Esophagus (tissue), 2 donors: ENCODE measurements at regions not wholly inside any gene's neighbourhood (a gene's known extent, or its start where the extent isn't known, plus 50 kb on each side); places are given as distances from the start of the nearest gene placed in this dataset.

Source experiments
- H3K27ac ChIP-seq, 2 donors: one replicate each; pipeline ENCODE4 v1.5.1; 2013; ENCODE audit warnings: low read depth in 2 of 2, mild to moderate bottlenecking in 2 of 2, inconsistent platforms in 1 of 2, low read length in 1 of 2, moderate library complexity in 1 of 2
- H3K27me3 ChIP-seq, 2 donors: one replicate each; pipeline ENCODE4 v1.6.1; 2013; ENCODE audit warnings: low read length in 2 of 2, control low read depth in 1 of 2, mild to moderate bottlenecking in 1 of 2; ENCODE audit not compliant: insufficient read depth in 2 of 2, control insufficient read depth in 1 of 2
- H3K36me3 ChIP-seq, 2 donors: one replicate each; pipeline ENCODE4 v1.6.1; 2013; ENCODE audit warnings: low read length in 1 of 2; ENCODE audit not compliant: control insufficient read depth in 2 of 2, insufficient read depth in 2 of 2
- H3K4me1 ChIP-seq, 2 donors: one replicate each; pipeline ENCODE4 v1.6.1; 2013; ENCODE audit warnings: low read length in 1 of 2; ENCODE audit not compliant: control insufficient read depth in 2 of 2, insufficient read depth in 2 of 2
- H3K4me3 ChIP-seq, 2 donors: one replicate each; pipeline ENCODE4 v1.5.1; 2013; ENCODE audit warnings: low read length in 2 of 2, mild to moderate bottlenecking in 2 of 2, low read depth in 1 of 2, moderate library complexity in 1 of 2
- H3K9me3 ChIP-seq, 2 donors: one replicate each; pipeline ENCODE4 v1.6.1; 2013; ENCODE audit warnings: mild to moderate bottlenecking in 2 of 2, low read depth in 1 of 2, low read length in 1 of 2, moderate library complexity in 1 of 2; ENCODE audit not compliant: control insufficient read depth in 2 of 2, insufficient read depth in 1 of 2
- WGBS, 2 donors: extraction: QIAGEN DNeasy Blood & Tissue Kit; methylation state at CpG; one replicate each; pipeline ENCODE4 v1.1.7; 2013; 5-methylcytosine and 5-hydroxymethylcytosine counted together
- donor health status: healthy with polysubstance abuse.
- donor health status: Bipolar disorder and iron deficiency.

GRCh38 chr17:52237151-52237550 lies 78.6 kb upstream of the CA10 start:
- Histone ChIP-seq H3K27me3 (no peaks in the 10 kb centered on the region), H3K9me3 (no peaks in the 10 kb centered on the region), H3K4me1 (no peaks in the 10 kb centered on the region), H3K4me3 (no peak overlapping the region), H3K27ac (no peak overlapping the region), H3K36me3 (no peaks in the 10 kb centered on the region)
- WGBS, 2 donors = 62 to 74% methylated on average over 6 of the region's 6 CpGs

DNA sequence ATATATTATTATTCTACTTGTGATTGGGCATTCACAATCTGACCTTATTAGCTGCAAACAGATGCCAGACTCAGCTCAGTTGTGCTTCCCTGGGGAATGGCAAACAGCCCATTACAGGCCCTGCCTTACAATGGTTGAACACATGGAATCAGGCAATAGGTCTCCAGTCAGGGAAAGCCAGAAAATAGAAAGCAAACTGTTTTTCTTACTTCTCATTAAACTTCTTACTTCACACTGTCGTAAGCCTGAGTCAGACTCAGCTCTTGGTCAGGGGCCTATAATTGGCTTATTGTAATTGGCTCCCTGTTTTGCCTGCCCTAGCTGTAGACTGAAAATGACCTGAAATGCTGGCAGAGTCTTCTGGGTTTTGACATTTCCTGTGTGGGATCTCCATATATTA lies 77.0 kb upstream of the CA10 start:
- Histone ChIP-seq H3K9me3 (no peaks in the 10 kb centered on the region), H3K4me1 (no peaks in the 10 kb centered on the region), H3K27ac (no peak overlapping the region), H3K36me3 (no peaks in the 10 kb centered on the region), H3K27me3 (no peaks in the 10 kb centered on the region), H3K4me3 (no peak overlapping the region)
- 89 to 96% methylated on average over 1 of the region's 1 CpG for WGBS, 2 donors

GRCh38 chr17:52233632-52234031 lies 75.1 kb upstream of the CA10 start:
- 72 to 90% methylated on average over 1 of the region's 1 CpG for WGBS, 2 donors
- no peak overlapping the region for H3K27ac ChIP-seq
- no peaks in the 10 kb centered on the region for H3K27me3 ChIP-seq
- H3K4me1 ChIP-seq = no peaks in the 10 kb centered on the region
- H3K9me3 ChIP-seq = no peaks in the 10 kb centered on the region
- H3K4me3 ChIP-seq = no peak overlapping the region
- no peaks in the 10 kb centered on the region for H3K36me3 ChIP-seq

DNA sequence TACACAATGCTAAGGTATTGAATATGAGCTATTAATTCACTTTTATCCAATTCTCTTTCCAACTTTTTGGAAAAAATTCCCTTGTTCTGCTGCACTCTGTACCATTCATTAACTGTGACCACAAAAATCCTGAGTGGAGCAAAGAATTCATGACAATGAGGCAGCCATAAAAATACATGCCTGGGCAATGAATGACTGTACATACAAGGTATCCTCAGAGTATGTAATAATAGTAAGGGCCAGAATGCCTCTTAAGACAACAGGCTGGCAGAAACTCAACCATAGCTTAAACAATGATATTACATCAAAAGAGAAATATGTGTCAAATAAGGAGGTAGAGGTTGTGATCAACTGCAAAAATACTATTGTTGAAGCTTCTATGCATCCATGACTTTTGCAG lies 74.7 kb upstream of the CA10 start:
- Histone ChIP-seq H3K27me3 (no peaks in the 10 kb centered on the region), H3K4me1 (no peaks in the 10 kb centered on the region), H3K4me3 (no peak overlapping the region), H3K36me3 (no peaks in the 10 kb centered on the region), H3K27ac (no peak overlapping the region), H3K9me3 (no peaks in the 10 kb centered on the region)

DNA sequence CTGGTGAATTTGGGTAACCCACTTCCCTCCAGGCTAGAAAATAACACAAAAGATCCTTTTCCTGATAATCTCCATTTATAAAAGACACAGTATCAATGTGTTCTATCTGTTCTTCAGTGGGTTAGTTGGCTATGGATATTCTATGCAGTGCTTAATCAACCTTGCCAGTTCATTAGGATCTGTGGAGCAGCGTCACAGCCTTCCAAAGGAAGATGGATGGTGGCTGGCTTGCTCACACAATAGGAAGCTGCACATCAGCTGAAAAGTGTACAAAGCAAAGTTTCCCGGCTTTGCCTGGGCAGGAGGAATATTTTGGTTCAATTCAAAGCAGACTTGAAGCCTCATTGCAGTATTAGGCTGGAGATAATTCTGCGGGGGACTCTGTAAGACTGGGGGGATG lies 70.3 kb upstream of the CA10 start:
- no peaks in the 10 kb centered on the region for H3K27me3 ChIP-seq
- H3K4me1 ChIP-seq = no peaks in the 10 kb centered on the region
- 52 to 69% methylated on average over 3 of the region's 3 CpGs for WGBS, 2 donors
- no peak overlapping the region for H3K4me3 ChIP-seq
- H3K9me3 ChIP-seq = no peaks in the 10 kb centered on the region
- H3K27ac ChIP-seq = no peak overlapping the region
- H3K36me3 ChIP-seq = no peaks in the 10 kb centered on the region

- no peaks in the 10 kb centered on the region for H3K4me1 ChIP-seq
- 46 to 52% methylated on average over 2 of the region's 2 CpGs for WGBS, 2 donors
- H3K4me3 ChIP-seq = no peak overlapping the region
- H3K27ac ChIP-seq = no peak overlapping the region
- H3K27me3 ChIP-seq = no peaks in the 10 kb centered on the region
- no peaks in the 10 kb centered on the region for H3K36me3 ChIP-seq
- H3K9me3 ChIP-seq = no peaks in the 10 kb centered on the region
Measured at GRCh38 chr17:52227926-52228325, 69.4 kb upstream of the CA10 start.

- Histone ChIP-seq H3K9me3 (no peaks in the 10 kb centered on the region), H3K27me3 (no peaks in the 10 kb centered on the region), H3K4me3 (no peak overlapping the region), H3K4me1 (no peaks in the 10 kb centered on the region), H3K27ac (no peak overlapping the region), H3K36me3 (no peaks in the 10 kb centered on the region)
- WGBS, 2 donors = 44 to 69% methylated on average over 3 of the region's 3 CpGs
Measured at GRCh38 chr17:52213451-52213850, 54.9 kb upstream of the CA10 start.

DNA sequence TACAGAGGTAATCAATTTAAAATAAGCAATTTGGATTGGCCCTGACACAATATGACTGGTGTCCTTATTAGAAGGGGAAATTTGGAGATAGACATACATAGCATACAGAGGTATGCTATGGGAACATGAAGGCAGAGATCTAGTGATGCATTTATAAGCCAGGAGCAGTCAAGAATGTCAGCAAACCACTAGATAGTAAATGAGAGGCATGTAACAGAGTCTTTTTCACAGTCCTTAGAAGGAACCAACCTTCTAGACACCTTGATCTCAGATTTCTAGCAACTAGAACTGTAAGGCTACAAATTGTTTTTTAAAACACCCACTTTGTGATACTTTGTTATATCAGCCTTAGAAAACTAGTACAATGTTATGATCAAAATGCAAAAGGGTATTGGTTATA lies 54.3 kb upstream of the CA10 start:
- Histone ChIP-seq H3K4me3 (no peak overlapping the region), H3K9me3 (no peaks in the 10 kb centered on the region), H3K27ac (no peak overlapping the region), H3K4me1 (no peaks in the 10 kb centered on the region), H3K36me3 (no peaks in the 10 kb centered on the region), H3K27me3 (no peaks in the 10 kb centered on the region)

- Histone ChIP-seq H3K27me3 (no peaks in the 10 kb centered on the region), H3K4me1 (no peaks in the 10 kb centered on the region), H3K36me3 (no peaks in the 10 kb centered on the region), H3K27ac (no peak overlapping the region), H3K4me3 (no peak overlapping the region), H3K9me3 (no peaks in the 10 kb centered on the region)
Measured at GRCh38 chr17:52209507-52209906, 51.0 kb upstream of the CA10 start.
